ENCODE measurements at regions not wholly inside any gene's neighbourhood (a gene's known extent, or its start where the extent isn't known, plus 50 kb on each side); places are given as distances from the start of the nearest gene placed in this dataset.
"Not testable (repeated sequence)": the region's sequence is repeated elsewhere in the genome, so short reads cannot be mapped to it uniquely, and the experiment has no call there.

- no peak for DNase-seq (ENCODE audit: low read depth in 2 of 2)
These were observed 1524.3 kb downstream of the HACE1 start for GRCh38 chr6:103335412-103335811.

- no peak for DNase-seq (ENCODE audit: low read depth in 2 of 2)
These were observed 1532.7 kb downstream of the HACE1 start for GRCh38 chr6:103326760-103327757.

GRCh38 chr6:103313432-103313831, 1546.3 kb downstream of the HACE1 start:
- no peak for DNase-seq (ENCODE audit: low read depth in 2 of 2)

GRCh38 chr6:103294376-103294775, 1565.3 kb downstream of the HACE1 start:
- not testable (repeated sequence) for DNase-seq (ENCODE audit: low read depth in 2 of 2)

DNA sequence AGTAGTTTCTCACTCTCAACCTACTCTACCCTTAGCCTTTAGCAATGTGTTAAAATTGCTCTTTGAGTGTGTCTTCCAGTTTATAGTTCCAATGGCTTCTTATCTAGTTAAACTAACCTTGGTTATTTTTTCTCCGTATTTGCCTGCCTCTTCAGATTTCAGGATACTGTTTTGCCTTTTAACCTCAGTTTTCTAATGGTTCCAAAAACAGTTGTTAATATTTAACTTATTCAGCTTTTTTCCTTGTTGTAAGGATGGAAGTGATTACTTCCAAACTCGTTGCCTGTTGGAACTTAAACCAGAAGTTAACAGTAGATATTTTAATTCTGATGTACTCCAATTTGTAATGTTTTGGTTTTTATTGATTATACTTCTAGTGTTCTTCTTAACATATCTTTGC, 1574.9 kb downstream of the HACE1 start:
- DNase-seq (ENCODE audit: low read depth in 2 of 2) = no peak

GRCh38 chr6:103280417-103280816, 1579.3 kb downstream of the HACE1 start:
- no peak for DNase-seq (ENCODE audit: low read depth in 2 of 2)

DNA sequence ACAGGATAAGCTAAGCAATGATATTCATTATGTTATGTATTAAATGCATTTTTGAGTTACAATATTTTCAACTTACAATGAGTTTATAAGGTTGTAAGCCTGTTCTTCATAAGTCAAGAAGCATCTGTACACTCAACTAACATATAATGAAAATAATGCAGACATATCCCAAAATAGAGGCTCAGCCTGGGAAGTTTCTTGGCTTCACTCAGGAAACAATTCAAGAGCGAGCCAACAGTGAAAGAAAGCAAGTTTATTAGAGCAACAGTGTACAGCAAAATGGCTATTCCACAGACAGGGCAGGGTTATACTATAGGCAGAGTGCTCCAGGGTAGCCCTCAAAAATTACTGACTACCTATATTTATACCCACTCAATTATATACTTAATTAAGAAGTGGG, 1581.8 kb downstream of the HACE1 start:
- DNase-seq (ENCODE audit: low read depth in 2 of 2) = no peak

DNA sequence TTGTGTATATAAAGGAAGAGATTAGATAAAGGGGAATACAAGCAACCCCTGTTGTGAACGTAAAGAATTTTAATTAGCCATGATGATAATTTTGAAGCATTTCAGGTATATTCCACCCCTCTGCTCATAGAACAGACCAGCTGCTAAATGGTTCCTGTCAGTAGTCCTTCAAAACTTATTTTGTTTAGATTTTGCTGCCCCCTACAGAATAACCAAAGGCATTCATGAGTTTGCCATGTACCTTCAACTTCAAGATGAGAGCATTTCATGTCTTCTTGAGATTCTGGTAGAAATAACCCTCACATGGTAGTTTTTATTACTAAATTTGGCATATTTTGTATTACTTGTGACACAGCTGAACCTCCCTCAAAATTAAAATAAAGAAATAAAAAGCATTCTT, 1586.7 kb downstream of the HACE1 start:
- no peak for DNase-seq (ENCODE audit: low read depth in 2 of 2)

DNA sequence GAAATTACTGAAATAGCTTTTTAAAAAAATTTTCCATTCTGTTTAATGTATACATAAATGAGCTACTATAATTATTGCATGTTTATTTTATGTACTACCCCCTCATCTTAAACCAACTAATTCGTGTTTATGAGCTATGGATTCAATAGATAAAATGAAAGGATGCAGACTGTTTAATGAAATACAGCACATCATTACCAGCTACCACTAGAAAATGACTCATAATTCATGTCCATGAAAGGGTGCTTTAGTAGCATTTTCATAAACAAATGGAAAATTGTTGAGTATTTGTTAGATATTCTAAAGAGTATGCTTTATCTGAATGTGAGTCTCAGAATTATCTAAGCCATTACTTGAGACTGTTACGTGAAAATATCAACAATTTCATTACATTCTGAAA, 1590.1 kb downstream of the HACE1 start:
- DNase-seq (ENCODE audit: low read depth in 2 of 2) = no peak

- no peak for DNase-seq (ENCODE audit: low read depth in 2 of 2)
These were observed 1591.4 kb downstream of the HACE1 start for GRCh38 chr6:103268335-103268734.

DNA sequence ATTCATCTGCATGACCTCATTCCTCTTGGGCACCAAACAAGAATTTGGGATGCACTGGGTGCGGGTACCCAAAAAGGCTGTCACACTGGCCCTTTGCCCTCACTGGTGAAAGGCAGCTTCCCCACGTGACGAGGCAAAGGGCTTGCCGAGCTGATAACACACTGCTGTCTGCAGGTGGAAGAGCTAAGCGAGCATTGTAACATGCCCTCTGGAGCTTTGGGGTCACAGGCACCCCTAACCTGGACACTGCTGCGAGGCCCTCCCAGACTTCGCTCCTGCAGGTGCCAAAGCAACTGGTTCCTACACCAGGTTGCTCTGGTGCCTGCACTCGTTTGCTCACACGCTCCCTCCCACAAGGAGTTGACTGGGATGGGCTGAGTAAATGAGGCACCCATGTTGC, 1595.7 kb downstream of the HACE1 start:
- no peak for DNase-seq (ENCODE audit: low read depth in 2 of 2)

DNA sequence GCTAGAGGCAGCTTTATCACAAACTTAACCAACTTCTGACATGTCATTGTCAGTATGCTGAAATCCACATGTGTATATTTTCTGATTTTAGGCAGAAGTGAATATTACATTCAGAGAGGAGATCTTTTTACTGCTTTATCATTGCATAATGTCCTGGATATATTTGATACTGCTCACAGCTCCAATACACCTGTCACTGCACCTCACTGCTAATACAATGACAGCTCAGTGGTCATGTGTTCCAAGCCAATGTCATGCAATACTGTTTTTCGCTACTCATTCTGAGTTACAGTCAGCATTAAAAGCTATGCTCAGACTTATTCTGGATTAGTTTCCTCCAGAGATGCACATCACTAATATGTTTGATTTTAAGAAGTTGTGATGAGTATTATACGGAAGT, 1604.6 kb downstream of the HACE1 start:
- no peak for DNase-seq (ENCODE audit: low read depth in 2 of 2)

DNA sequence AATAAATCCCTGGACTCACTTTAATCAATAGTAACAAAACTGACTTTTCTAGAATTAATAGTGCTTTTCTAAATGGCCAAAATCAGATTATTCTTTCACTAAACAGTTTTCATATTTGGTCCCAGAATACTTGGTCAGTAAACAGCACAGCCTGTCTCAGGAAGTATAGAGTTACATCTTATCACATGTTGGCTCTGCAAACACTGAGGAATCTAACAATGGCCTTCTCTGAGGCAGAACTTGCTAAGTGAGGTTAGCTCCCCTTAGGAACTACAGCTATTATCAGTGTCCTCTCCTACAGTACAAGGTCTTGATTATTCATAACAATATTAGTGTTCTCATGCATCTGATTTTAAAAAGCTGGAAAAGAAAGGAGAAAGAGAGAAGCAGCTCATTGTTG, 1622.8 kb downstream of the HACE1 start:
- no peak for DNase-seq (ENCODE audit: low read depth in 2 of 2)

GRCh38 chr6:103231181-103231580, 1628.5 kb downstream of the HACE1 start:
- DNase-seq (ENCODE audit: low read depth in 2 of 2) = no peak

GRCh38 chr6:103215847-103216246, 1643.9 kb downstream of the HACE1 start:
- no peak for DNase-seq (ENCODE audit: low read depth in 2 of 2)

GRCh38 chr6:103210686-103211085, 1649.0 kb downstream of the HACE1 start:
- no peak for DNase-seq (ENCODE audit: low read depth in 2 of 2)

DNA sequence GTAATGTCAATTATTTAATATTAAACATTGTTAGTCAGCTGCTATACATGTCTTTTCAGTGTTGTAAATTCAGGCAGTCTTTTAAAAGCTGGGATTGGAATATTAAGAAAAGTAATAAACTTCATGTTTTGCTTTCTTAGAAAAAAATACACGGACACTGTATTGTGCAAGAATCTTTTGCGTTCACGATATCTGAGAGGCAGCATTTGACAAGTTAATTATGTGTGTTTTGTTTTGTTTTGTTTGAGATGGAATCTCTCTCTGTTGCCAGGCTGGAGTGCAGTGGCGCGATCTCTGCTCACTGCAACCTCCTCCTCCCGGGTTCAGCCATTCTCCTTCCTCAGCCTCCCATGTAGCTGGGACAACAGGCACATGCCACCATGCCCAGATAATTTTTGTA, 1661.3 kb downstream of the HACE1 start:
- DNase-seq (ENCODE audit: low read depth in 2 of 2) = no peak

GRCh38 chr6:103193413-103193812, 1666.3 kb downstream of the HACE1 start:
- DNase-seq (ENCODE audit: low read depth in 2 of 2) = no peak

- DNase-seq (ENCODE audit: low read depth in 2 of 2) = no peak
These were observed 1668.2 kb downstream of the HACE1 start for GRCh38 chr6:103191391-103192093.

- no peak for DNase-seq (ENCODE audit: low read depth in 2 of 2)
These were observed 1674.9 kb downstream of the HACE1 start for GRCh38 chr6:103184776-103185175.

DNA sequence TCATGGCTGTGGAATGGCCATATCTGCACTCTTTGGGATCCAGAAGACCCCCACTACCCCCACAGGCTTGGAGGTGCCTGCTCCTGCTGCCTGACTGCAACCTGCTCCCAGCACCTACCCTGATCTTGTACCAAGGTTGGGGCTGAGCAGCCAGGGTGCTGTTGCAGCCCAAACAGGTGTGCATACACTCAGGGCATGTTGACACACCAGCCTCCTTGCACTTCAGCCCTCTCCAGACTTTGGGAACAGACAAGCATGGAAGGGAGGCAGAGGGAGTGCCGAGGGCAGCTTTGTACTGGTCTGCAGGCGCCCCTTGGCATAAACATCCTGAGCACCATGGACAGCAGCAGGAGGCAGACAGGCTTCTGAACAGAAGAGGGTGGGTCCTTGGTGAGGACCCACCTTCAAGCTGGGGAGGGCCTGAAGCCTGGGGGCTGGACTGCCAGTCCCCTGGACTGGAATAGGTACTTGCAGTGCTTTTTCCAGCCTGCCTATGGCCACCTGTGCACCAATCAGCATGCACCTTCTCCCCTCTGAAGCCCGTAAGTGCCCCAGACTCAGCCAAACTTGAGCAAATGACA, 1675.8 kb downstream of the HACE1 start:
- no peak for DNase-seq (ENCODE audit: low read depth in 2 of 2)

- DNase-seq (ENCODE audit: low read depth in 2 of 2) = no peak
These were observed 1681.5 kb downstream of the HACE1 start for GRCh38 chr6:103178193-103178592.

DNA sequence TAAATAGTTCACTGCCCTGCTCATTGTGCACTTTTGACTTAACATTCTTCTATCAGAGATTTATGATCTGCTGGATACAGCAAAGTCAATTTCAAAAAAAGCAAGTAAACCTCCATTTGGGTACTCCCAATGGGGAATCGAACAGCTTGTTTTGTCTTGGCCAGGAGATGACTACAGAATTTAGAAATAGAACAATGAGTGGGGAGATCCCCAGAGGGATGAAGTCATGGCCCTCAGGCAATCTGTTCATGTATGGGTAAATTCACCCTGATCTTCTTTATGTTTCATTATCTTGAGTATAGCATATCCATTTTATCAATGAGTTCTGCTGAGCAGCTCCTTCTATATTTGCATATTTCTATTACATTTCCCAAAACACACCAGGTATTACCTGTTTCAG, 1681.9 kb downstream of the HACE1 start:
- DNase-seq (ENCODE audit: low read depth in 2 of 2) = no peak

Data from stimulated activated CD8-positive, alpha-beta memory T cell treated with anti-CD3 and anti-CD28 coated beads, Interleukin-2, amount 100 ng/mL, for 1 hour (primary cell).